ENCODE measurements at regions not wholly inside any gene's neighbourhood (a gene's known extent, or its start where the extent isn't known, plus 50 kb on each side); places are given as distances from the start of the nearest gene placed in this dataset.
"Not testable (repeated sequence)": the region's sequence is repeated elsewhere in the genome, so short reads cannot be mapped to it uniquely, and the experiment has no call there.

GRCh38 chr10:37474645-37475044 lies 349.2 kb downstream of the ANKRD30A start:
- DNase-seq (ENCODE audit: low spot score): no peak

DNA sequence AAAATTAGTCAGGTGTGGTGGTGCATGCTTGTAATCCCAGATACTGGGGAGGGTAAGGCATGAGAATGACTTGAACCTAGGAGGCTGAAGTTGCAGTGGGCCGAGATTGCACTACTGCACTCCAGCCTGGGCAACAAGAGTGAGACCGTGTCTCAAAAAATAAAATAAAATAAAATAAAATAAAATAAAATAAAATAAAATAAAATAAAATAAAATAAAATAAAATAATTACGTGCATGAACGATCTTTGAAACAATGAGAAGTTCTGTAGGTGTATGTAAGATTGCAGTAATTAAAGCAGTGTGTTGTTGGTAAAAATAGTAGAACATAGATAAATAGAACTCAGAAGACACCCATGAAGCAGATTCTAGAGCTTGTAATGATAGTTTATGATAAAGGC lies 348.5 kb downstream of the ANKRD30A start:
- no peak for DNase-seq (ENCODE audit: low spot score)

GRCh38 chr10:37467246-37467645 lies 341.8 kb downstream of the ANKRD30A start:
- no peak for DNase-seq (ENCODE audit: low spot score)

DNA sequence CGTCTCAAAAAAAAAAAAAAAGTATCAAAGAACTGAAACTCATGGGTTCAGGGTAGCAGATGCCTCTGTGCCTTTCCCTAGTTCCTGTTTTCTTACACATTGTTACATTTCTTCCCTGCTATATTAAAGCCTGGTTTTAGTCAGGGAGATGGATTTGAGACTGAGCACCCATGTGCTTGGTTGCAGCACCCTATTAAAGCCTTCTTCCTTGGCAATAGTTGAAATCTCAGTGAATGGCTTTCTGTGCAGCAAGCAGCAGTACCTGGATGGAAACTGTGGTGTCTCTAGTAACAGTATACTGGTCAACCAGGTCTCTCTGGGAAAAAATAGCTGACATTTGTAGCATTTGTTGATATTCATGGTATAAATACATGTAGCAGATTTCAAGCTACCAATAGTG lies 331.1 kb downstream of the ANKRD30A start:
- no peak for DNase-seq (ENCODE audit: low spot score)

GRCh38 chr10:37448161-37448560 lies 322.8 kb downstream of the ANKRD30A start:
- DNase-seq (ENCODE audit: low spot score): no peak

- DNase-seq (ENCODE audit: low spot score): no peak
These were observed 317.5 kb downstream of the ANKRD30A start for GRCh38 chr10:37442882-37443281.

- DNase-seq (ENCODE audit: low spot score): not testable (repeated sequence)
These were observed 315.8 kb downstream of the ANKRD30A start for GRCh38 chr10:37441224-37441623.

DNA sequence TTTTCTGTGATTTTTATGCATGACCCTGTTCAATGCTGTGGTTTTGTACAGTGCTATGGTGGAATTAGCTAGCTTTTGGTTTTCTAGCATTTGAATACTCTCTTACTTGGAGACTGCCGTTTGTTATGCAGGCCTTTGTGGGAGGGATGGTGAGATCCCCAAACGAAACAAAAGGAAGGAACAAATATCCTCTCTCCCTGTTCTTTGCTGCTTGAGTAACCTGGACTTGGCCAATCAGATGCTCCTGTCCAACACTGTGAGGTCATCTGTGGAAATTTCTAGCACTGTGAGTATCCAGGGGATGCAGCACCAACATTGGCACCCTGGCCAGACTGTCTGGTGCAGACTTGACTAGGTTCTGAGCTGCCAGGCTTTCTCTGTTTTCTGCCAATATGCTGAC lies 314.4 kb downstream of the ANKRD30A start:
- DNase-seq (ENCODE audit: low spot score): no peak

DNA sequence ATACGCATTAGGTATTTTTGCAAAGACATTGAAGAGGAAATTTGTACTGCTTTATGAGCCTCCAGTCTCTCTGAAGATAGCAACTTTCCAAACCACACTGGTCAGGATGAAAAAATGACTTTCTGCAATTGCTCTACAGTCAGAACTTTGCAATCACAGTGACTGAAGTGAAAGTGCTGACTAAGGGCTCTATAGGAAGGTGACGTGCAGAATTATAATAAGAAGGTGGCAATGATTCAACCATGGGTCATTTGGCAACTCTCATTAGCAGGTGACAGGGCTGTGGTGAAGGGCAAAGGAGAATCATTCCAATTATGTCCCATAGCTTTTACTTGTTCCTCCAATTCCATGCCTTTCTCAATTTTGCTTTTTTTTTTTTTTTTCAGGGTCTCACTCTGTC lies 311.0 kb downstream of the ANKRD30A start:
- DNase-seq (ENCODE audit: low spot score): no peak

GRCh38 chr10:37434091-37434490 lies 308.7 kb downstream of the ANKRD30A start:
- DNase-seq (ENCODE audit: low spot score): peak; percentile 16
